GM21360 (cell line): ENCODE measurements at regions not wholly inside any gene's neighbourhood (a gene's known extent, or its start where the extent isn't known, plus 50 kb on each side); places are given as distances from the start of the nearest gene placed in this dataset.
"Not testable (repeated sequence)": the region's sequence is repeated elsewhere in the genome, so short reads cannot be mapped to it uniquely, and the experiment has no call there.

ENCODE experiments used
- ATAC-seq: cut with Tn5 transposase; IDR thresholded peaks from one replicate; pipeline ENCODE4 v1.9.1; 2021; ENCODE audit warnings: mild to moderate bottlenecking, moderate library complexity; ENCODE audit not compliant: unreplicated experiment

- not testable (repeated sequence) for ATAC-seq
Observed at GRCh38 chr9:62952840-62953239, 1763.0 kb downstream of the SPATA31A7 start.
